Activated CD4-positive, alpha-beta T cell treated with anti-CD3 and anti-CD28 coated beads, Interleukin-2, amount 50 U/mL, for 48 hours (primary cell): ENCODE measurements at regions not wholly inside any gene's neighbourhood (a gene's known extent, or its start where the extent isn't known, plus 50 kb on each side); places are given as distances from the start of the nearest gene placed in this dataset.
A peak's percentile ranks its signal among the peaks of the same experiment; 100 is the strongest.

Experiments used
- DNase-seq, 2 experiments: peaks; one replicate each; pipeline ENCODE4 v3.0.0-alpha.2; 2020

DNA sequence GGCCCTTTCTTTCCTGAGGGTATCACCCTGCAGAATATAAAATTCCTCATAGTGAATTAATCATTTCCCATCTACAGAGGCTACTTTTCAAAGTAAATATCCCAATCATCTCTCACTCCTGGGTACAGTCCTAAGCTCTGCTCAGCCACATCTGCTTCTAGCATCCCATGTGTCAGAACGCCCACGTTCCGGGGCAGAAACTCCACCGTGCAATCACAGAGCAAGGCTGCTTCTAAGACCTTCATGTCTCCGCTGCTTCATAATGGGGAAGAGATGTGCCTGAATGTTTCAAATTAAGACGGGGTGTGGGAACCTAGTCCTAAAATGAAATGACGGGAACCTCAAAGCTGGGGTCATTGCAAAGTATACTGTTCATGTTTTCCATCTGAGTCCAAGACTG, 208.8 kb upstream of the GMDS start:
- DNase-seq: no peak

DNA sequence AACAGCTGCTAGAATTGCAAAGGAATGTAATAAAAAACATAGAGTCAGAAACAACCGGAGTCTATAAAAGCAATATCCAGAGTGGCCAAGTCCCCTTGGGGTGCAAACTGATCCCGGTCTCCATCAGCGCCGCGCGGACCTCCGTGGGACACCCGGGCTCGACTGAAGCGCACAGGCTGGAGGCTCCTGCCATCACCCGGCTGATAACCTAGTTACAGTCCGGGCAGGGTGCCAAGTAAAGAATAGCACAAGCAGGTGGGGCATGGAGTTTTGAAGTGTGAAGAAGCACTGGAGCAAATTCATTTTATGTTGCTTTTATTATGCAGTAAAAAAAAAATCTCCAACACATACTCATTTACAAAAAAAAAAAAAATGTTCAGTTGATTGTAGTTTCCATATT, 205.1 kb upstream of the GMDS start:
- no peak for DNase-seq

DNA sequence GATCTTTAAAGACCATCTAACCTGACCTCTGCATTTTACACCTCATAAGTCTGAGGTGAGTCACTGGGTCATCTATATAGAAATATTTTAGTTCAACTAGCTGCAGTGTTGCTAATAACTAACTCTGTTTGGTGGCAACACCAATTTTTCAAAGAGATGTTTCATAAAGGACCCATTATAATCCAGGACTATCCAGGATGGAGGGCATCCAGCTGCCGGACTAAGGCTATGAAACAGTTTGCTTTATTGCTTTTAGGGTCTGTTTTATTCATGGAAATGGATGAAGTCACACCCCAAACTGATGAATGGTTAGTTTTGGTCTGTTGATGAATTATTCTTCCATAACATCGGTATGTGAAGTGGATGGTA, 204.2 kb upstream of the GMDS start:
- DNase-seq: no peak

DNA sequence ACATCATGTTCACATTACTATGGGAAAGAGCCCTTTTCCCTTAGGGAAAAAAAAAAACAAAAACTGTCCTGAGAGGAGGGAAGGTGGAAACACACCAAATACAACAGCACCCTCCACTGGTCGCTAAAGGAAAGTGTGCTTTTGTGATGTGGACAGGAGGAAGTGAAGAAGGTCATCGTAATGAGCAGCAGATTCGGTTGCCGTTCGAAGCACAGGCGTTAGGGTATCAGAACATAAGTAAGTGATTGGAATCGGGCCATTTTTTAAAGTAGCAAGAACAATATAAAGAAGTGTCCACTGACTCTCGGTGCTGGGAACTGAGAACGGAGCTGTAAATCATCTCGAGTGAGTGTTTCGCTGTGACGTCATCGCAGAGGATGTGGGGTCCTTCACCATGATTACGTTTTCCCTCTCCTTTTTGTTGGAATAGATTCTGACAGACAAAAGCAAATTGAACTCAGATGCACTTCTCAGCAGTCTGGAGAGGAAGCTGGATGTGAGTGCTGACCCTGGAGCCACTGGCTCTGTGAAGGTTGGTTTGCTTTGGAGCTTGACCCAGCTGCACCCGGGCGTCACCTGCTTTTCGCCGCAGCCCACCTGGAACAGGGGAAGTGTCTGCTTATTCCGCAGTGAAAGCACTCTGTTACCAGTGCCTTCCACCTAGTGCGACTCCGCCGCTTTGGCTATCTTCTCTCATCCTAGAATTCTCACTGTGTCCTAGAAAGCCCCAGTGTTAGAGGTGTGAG, 203.6 kb upstream of the GMDS start:
- DNase-seq: peak; percentile 2 to 9

DNA sequence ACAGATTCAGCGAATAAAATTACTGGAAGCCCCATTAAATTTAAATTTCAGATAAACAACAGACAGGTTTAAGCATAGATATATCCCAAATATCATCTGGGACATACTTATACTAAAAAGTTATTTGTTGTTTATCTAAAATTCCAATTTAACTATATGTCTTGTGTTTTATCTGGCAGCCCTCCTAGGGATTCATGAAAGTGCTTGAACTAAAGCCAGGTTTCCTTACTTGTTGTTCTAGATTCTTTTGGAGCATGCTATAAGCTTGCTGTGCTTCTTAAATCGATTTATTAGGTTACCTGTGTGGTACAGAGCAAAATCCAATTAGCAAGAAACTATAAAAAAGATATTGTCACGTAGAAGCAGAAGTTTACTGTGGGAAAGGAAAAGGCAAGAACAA, 202.5 kb upstream of the GMDS start:
- DNase-seq: no peak

DNA sequence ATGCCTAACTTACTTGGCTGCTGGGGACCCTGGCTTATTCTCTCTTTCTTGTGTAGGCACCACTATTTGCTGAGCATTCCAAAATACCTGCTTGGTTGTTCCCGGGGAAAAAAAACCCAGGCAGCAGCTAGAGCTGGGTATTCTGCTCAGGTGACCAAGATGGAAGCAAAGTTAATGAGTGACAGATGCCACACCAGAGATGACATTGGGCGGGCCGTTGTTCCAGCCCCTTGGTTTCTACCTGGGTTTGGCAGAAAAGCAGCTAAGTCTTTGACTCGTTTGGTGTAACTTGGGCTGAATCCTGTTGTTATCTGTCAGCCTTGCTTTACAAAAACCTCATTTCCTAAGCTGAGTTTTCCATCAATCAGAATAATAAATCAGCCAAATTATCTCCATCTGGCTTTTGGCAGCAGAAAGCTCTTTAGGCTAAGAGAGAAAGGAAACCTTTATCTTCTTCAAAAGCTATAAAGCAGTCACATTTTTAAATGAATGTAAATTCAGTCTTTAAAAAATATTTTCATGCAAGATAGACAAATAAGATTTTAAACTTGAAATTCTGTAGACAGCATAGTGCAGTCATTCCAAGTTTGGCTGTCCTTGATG, 202.0 kb upstream of the GMDS start:
- no peak for DNase-seq

DNA sequence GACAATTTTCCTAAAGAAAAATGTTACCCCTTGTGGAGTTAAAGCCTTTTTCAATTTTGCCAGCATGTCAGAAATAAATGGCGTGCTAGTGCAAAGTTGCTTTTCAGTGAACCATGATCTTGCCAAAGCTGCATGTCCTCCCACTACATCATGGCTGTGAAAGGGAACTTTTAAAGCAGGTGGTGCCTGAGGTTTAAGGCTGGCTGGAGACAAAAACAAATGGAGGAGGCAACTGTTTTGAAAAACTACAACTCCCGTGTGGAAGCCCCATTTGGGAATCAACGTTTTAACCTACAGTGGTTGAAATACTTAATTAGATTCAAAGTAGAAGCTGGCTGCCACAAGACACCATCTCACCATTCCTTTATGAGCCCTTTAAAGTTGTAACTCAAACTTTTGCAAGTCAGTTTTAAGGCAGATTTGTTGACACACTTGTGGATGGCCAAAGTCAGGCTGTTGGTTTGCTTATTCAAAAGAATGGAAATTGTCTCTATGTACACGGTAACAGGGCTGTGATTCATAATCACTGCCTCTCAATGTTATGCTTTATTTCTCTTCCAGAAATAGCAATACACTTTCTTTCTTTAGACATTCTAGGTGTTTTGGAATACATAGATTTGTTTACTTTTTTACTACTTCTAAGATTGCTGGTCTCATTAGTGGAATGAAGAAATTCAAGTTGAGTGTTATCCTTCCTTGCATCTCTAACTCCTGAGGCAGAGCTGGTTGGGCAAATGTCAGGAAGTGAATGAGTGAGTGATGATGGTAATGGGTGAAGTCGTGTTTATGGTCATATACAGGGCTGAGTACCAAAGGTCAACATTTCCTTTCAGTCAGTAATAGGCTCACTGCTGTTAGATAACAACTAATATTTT, 196.4 kb upstream of the GMDS start:
- DNase-seq: no peak

DNA sequence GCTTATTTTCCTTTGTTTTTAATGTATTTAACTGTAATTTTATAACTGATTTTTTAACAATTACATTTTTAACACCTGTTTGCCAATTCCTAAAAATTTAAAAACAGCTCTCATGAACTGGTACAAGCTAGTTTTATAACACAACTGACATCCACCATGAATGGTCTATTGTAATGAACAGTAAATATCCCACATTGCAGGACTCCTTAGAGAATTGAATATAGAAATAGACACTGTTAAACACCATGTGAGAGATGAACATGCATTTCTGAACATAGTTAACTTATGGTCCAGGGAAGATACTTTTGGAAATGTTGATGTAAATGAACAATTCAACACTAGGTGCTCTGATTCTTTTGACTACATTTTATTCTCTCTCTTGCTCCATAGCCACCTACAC, 195.1 kb upstream of the GMDS start:
- DNase-seq: no peak

DNA sequence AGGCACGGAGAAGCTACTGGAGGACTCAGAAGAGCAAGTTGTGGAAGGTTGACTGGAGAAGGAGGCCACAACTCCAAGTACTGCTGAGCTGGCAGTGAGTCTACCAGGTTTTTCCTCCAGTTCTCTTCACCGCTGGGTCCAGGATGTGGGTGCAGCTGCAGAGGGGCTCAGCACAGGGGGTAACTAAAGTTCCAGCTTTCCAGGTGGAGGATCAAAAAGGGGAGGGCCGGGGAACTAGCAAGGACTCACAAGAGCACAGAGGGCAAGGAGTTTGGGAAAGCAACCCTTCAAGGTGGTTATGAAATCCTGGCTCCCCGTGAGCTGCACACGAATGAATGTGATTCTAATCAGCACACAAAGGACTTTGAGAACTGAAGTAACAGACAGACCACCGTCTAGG, 194.2 kb upstream of the GMDS start:
- DNase-seq: no peak

DNA sequence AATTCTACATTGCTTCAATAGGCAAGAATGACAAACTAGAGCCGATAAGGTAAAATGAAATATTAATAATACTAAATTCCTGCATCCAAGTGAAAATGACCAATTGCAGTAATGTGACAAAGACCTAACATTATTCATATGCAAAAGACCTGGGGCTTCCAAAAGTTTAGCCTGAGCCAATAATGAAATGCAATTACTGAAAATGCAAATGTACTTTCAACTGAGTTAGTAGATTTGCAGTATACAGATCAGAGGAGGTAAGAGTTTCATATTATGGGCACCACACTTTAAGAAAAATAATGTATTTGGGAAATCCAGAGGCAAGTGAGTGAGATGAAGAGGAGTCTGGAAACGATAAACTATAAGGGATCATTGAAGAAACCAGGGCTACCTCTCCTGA, 193.7 kb upstream of the GMDS start:
- DNase-seq: no peak

DNA sequence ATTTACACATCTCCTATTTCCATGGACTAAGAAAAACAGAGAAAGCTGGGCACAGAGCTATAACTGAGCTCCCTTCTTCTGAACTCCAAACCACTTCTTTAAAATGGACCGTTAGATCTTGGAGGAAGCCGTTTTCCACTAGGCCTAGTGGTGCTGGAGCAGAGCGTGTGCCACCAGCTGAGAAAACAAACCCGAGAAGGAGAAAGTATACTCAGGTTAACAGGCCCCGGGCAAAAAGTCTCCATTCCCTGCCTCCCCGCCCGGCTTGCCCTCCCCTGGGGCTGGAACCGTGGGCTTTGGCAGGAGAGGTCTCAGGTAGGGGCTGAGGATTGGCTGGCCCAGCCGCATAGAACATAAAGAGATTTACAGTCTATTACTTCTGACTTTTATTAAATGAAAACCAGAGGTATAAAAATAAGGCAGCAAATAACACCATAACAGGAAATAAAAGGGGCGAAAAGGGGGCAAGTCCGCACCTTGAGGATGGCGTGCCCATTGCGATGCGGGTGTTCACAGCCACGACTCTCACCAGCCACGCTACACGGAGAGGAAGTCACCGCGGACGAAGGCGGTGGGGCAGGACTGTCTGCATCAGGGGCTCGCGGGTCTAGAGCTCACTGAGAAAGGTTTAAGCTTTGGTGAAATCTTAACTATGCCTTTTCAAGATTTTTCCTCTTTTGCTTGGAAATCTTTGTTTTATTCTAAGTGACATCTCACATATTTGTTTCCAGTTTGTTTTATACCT, 191.2 kb upstream of the GMDS start:
- no peak for DNase-seq

DNA sequence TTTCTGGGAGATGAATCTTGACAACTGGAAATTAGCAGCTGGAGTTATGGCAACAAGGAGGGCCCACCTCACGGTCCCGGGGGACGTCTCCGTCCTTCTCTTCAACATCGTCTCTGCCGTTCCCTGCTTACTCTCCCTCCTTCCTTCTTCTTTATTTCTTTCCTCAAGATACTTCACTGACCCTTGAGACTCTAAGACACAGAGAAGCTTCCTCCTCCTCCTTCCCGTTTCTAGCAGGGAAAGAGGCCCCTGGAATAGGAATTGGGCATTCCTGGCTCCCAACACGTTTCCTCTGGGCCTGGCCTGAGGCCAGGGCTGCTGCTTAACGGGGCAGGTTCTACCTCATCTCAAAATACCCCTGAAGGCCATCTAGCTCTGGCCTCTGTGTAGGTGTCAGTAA, 189.9 kb upstream of the GMDS start:
- no peak for DNase-seq

DNA sequence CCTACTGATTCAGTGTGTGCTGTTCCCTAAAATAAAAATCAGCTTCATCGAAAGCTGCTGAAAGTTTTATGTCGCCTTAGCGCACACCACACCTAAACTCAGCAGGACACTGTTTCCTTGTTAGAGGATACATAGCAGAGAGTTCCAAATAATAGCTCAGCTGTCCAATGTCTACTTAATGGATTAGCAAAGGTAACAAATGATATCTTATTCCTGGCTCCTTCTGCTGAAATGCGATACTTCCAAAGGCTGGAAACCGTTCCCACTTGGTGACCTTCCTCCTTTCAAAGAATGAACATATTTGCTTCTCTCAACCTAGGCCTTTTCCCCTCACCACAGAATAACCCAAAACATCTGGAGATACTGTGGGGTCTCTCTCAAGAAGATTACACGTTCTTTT, 189.5 kb upstream of the GMDS start:
- DNase-seq: no peak

DNA sequence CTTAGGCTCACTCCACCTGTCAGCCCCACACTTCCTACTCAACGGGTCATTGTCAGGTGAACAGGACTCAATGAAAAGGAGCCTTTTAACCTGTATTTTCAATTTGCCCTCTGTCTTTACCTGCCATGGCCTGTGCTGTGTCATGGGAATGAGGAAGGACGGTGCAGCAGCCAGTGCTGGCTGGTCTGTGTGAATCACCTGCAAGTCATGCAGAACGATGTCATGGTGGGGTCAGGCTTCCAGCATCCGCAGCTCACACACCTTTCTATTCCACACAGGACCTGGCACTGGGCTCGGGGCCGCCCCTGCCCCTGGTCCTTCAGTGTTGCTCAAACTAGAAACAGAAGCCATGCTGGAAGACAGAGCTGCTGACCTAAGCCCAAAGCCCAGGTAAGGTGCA, 188.7 kb upstream of the GMDS start:
- DNase-seq: no peak

DNA sequence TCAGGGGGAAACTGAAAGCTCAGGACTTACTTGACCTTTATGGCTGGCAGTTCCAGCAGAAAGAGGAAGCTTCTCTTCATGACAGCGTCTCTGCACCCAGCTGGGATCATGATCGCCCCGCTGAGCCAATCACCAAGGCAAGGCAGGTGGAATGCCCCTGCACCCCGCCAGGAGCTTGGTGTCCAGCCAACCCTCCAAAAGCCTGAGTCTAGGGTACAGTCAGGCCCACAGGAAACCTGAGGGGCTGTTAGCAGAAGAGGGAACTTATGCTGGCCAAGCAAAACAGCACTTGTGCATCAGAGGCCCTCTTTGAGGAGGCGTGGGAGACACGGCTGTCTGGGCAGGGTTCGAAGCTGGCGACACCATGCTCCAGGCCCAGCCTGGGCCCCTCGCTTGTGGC, 188.3 kb upstream of the GMDS start:
- DNase-seq: no peak

DNA sequence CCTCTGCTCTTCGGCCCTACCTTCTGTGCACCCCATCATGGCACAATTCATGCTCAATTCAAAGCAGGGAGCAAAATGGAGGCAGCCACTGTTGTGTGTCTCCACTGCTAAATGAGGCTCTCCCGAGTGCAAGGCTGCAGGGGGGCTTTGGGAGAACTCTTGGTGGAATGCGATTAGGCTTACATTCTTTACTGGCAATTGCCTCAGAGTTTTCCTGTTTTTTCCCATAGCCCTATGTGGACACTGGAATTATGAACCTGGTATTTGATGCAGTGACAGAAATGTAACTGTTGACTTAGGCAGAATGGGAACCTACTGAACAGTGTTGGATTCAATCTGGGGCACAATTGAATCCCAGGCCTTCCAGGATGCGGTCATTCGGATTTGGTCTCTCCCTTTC, 187.9 kb upstream of the GMDS start:
- no peak for DNase-seq

DNA sequence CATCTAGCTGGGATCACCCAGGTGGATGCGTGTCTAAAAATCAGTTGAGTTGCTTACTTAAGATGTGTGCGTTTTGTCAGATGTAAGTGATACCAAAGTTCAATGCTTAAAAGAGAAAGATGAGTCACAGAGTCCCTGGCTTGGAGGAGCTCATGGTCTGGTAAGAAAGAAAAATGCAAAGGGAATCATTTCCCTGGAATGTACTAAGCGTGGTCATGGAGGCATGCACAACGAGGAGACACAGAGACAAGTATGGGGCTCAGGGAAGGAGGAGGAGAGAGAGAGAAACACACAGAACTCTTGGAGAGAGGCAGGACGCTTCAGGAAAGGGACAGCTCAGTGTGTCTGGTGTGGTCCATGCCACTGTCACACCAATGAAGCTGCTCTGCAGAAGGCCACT, 186.9 kb upstream of the GMDS start:
- no peak for DNase-seq

DNA sequence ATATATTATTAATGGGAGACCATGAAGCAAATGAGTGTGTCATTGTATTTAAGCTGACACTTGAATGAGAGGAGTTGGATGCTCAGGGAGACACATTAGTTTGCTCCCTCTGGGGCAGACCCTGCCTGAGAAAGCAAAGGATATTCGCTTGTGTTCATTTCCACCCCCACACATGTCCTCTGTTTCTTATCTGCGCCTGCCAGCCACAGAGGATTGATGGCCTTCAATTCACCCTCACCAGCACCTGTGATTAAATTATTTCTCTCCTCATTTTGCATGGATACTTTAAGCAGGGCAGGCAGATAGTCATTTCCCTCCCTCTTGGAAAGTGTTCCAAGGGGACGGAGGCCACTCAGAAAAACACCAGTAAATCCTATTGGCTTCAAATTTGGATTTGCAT, 185.2 kb upstream of the GMDS start:
- no peak for DNase-seq

DNA sequence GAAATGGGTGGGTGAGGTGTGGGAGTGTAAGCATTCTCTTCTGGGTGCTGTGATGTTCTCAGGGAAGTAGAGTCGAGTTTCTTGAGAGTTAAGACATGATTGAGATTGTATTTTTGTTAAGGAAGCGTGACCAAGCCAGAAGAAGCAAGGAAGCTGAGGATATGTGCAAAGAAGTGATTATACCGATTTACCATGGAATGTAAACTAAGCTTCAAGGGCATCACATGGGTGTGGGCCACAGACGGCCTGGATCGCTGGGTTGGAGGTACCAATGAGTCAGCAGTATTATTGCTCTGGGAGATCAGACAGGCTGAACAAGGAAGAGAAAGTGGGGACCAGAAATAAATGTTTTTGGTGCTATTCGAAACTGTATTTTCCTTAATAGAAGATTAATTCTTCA, 184.1 kb upstream of the GMDS start:
- no peak for DNase-seq

DNA sequence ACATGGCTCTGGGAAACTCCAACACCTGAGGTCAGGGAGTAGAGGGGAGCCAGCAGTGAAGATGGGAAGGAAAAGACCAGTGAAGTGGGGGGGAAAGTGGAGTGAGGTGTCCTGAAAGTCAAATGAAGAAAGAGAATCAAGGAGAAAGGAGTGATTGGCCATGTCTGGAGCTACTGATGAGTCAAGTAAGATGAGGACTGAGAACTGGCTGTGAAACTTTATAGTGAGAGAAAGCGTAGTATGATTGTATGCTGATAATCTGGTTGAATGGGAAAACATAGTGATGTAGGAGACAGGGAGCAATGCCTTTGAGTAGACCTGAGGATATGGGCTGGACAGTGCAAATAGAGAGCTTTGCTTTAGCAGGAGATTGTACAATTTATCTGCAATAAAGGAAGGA, 183.6 kb upstream of the GMDS start:
- no peak for DNase-seq

DNA sequence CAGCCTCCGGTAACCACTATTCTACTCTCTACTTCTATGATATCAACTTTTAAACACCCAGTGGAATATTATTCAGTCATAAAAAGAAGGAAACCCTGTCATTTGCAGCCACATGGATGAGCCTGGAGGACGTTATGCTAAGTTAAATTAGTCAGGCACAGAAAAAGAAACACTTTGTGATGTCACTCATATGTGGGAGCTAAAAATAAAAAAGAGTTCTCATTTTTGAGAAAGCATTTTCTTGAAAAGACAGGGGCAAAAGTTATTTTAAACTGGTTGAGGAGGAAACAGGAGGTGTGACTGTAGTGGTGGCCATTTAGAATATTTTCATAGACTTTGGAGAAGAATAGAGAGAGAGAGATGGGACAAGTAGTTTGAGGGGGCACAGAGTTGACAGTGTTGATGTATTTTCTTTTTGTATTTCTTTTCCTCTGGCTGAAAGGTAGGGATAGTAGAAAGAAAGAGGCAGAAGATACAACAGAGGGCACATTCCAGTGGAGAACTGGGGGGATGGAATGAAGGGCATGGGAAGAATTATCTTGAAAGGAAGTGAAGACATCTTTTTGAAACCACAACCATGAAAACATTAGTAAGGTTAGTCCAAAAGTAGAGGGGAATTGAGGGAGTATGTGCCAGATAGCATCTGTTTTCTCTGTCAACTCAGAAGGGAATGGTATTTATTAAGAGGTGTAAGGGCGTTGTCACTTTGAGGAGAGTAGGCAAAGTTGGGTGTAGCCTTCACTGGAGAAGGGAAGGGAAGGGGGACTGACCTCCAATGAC, 181.3 kb upstream of the GMDS start:
- no peak for DNase-seq

DNA sequence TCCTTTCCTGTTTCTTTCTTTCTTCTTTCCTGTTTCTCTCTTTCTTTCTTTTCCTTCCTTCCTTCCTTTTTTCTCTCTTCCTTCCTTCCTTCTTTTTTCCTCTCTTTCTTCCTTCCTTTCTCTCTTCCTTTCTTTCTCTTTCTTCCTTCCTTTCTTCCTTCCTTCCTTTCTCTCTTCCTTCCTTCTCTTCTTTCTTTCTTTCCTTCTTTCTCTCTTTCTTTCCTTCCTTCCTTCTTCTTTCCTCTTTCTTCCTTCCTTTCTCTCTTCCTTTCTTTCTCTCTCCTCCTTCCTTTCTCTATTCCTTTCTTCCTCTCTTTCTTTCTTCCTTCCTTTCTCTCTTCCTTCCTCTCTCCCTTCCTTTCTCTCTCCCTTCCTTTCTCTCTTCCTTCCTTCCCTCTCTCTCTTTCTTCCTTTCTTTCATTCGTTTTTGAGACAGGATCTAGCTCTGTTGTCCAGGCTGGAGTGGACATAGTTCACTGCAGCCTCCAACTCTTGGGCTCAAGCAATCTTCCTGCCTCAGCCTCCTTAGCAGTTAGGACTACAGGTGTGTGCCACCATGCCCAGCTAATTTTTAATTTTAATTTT, 170.8 kb upstream of the GMDS start:
- DNase-seq: no peak
